HG02970 (cell line): ENCODE measurements at regions not wholly inside any gene's neighbourhood (a gene's known extent, or its start where the extent isn't known, plus 50 kb on each side); places are given as distances from the start of the nearest gene placed in this dataset.

Source experiments
- ATAC-seq: cut with Tn5 transposase; IDR thresholded peaks from one replicate; pipeline ENCODE4 v1.9.1; 2021; ENCODE audit warnings: mild to moderate bottlenecking, moderate library complexity, moderate number of reproducible peaks; ENCODE audit not compliant: unreplicated experiment, low FRiP score

GRCh38 chr15:98403569-98403968, 244.8 kb upstream of the IGF1R start:
- ATAC-seq: no peak

- no peak for ATAC-seq
Measured at GRCh38 chr15:98405013-98405412, 243.3 kb upstream of the IGF1R start.

- no peak for ATAC-seq
Measured at GRCh38 chr15:98408231-98408630, 240.1 kb upstream of the IGF1R start.

GRCh38 chr15:98410328-98410727, 238.0 kb upstream of the IGF1R start:
- ATAC-seq: no peak

GRCh38 chr15:98412852-98413251, 235.5 kb upstream of the IGF1R start:
- ATAC-seq: no peak

GRCh38 chr15:98413933-98414546, 234.3 kb upstream of the IGF1R start:
- no peak for ATAC-seq

- no peak for ATAC-seq
Measured at GRCh38 chr15:98416222-98416855, 232.0 kb upstream of the IGF1R start.

- ATAC-seq: no peak
Measured at GRCh38 chr15:98417346-98417745, 231.0 kb upstream of the IGF1R start.

GRCh38 chr15:98418122-98418521, 230.2 kb upstream of the IGF1R start:
- no peak for ATAC-seq

- no peak for ATAC-seq
Measured at GRCh38 chr15:98419173-98419780, 229.1 kb upstream of the IGF1R start.

GRCh38 chr15:98420837-98421236, 227.5 kb upstream of the IGF1R start:
- ATAC-seq: no peak

- peak; percentile 68 for ATAC-seq
Measured at GRCh38 chr15:98421419-98422129, 226.8 kb upstream of the IGF1R start.

- ATAC-seq: no peak
Measured at GRCh38 chr15:98422130-98422478, 226.2 kb upstream of the IGF1R start.

GRCh38 chr15:98425173-98425572, 223.2 kb upstream of the IGF1R start:
- no peak for ATAC-seq

- ATAC-seq: no peak
Measured at GRCh38 chr15:98427321-98427720, 221.0 kb upstream of the IGF1R start.

- peak; percentile 79 for ATAC-seq
Measured at GRCh38 chr15:98428253-98428989, 219.9 kb upstream of the IGF1R start.

- ATAC-seq: no peak
Measured at GRCh38 chr15:98431171-98431570, 217.2 kb upstream of the IGF1R start.

- ATAC-seq: no peak
Measured at GRCh38 chr15:98433346-98433745, 215.0 kb upstream of the IGF1R start.

GRCh38 chr15:98433856-98434255, 214.5 kb upstream of the IGF1R start:
- ATAC-seq: no peak

GRCh38 chr15:98437752-98438151, 210.6 kb upstream of the IGF1R start:
- no peak for ATAC-seq

- no peak for ATAC-seq
Measured at GRCh38 chr15:98438326-98438725, 210.0 kb upstream of the IGF1R start.
